ENCODE measurements at regions not wholly inside any gene's neighbourhood (a gene's known extent, or its start where the extent isn't known, plus 50 kb on each side); places are given as distances from the start of the nearest gene placed in this dataset.

DNA sequence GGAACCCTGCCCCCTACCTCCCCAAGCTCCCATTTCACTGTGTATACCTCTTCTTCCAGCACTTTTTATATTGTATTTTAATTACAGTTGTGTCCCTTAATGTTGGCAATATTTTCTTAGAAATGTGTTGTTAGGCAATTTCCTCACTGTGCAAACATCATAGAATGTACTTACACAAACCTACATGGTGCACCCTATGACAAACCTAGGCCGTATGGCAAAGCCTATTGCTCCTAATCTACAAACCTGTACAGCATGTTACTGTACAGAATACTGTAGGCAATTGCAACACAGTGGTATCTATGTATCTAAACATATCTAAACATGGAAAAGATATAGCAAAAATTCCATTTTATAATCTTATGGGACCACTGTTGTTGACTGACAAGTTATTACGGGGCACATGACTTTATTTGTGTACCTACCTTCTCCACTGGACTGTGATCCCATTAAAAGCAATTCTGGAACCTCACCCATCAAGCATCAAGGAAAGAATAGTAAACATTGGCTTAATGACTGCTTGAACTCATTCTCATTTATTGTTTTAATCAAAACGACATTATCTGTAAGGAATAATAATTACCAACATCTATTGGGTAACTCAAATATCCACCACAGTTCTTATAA is 1641.5 kb upstream of the ZEB2 start:
- TF ChIP-seq, protein P1, sequence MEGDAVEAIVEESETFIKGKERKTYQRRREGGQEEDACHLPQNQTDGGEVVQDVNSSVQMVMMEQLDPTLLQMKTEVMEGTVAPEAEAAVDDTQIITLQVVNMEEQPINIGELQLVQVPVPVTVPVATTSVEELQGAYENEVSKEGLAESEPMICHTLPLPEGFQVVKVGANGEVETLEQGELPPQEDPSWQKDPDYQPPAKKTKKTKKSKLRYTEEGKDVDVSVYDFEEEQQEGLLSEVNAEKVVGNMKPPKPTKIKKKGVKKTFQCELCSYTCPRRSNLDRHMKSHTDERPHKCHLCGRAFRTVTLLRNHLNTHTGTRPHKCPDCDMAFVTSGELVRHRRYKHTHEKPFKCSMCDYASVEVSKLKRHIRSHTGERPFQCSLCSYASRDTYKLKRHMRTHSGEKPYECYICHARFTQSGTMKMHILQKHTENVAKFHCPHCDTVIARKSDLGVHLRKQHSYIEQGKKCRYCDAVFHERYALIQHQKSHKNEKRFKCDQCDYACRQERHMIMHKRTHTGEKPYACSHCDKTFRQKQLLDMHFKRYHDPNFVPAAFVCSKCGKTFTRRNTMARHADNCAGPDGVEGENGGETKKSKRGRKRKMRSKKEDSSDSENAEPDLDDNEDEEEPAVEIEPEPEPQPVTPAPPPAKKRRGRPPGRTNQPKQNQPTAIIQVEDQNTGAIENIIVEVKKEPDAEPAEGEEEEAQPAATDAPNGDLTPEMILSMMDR (IDR thresholded peaks at IDR 0.05): no peak
- TF ChIP-seq POLR2A (IDR thresholded peaks at IDR 0.05): no peak

All from uterus (tissue), 2 donors.